Stimulated activated CD4-positive, alpha-beta T cell treated with anti-CD3 and anti-CD28 coated beads, Interleukin-1b, Interleukin-23, amount 100 ng/mL, for 4 hours (primary cell): ENCODE measurements at regions not wholly inside any gene's neighbourhood (a gene's known extent, or its start where the extent isn't known, plus 50 kb on each side); places are given as distances from the start of the nearest gene placed in this dataset.

Experiments used
- DNase-seq, 2 donors: peaks; one replicate each; pipeline ENCODE4 v3.0.0-alpha.2; 2020; ENCODE audit warnings: low read depth in 2 of 2

- DNase-seq = no peak
These were observed 118.8 kb upstream of the VIPR2 start for GRCh38 chr7:159263430-159263829.

GRCh38 chr7:159253657-159254056, 109.0 kb upstream of the VIPR2 start:
- DNase-seq = no peak

GRCh38 chr7:159250471-159250870, 105.8 kb upstream of the VIPR2 start:
- no peak for DNase-seq

GRCh38 chr7:159249671-159250070, 105.0 kb upstream of the VIPR2 start:
- no peak for DNase-seq

- DNase-seq = no peak
These were observed 103.2 kb upstream of the VIPR2 start for GRCh38 chr7:159247910-159248309.

GRCh38 chr7:159246702-159247480, 102.2 kb upstream of the VIPR2 start:
- DNase-seq = no peak

GRCh38 chr7:159240962-159241361, 96.3 kb upstream of the VIPR2 start:
- no peak for DNase-seq

GRCh38 chr7:159239028-159239427, 94.4 kb upstream of the VIPR2 start:
- DNase-seq = no peak

GRCh38 chr7:159238541-159238940, 93.9 kb upstream of the VIPR2 start:
- no peak for DNase-seq

GRCh38 chr7:159237022-159237653, 92.5 kb upstream of the VIPR2 start:
- no peak for DNase-seq

GRCh38 chr7:159231017-159231416, 86.3 kb upstream of the VIPR2 start:
- DNase-seq = no peak

- no peak for DNase-seq
These were observed 85.2 kb upstream of the VIPR2 start for GRCh38 chr7:159229683-159230475.

GRCh38 chr7:159227433-159227832, 82.8 kb upstream of the VIPR2 start:
- DNase-seq = no peak

GRCh38 chr7:159226011-159226702, 81.5 kb upstream of the VIPR2 start:
- DNase-seq = no peak

- DNase-seq = no peak
These were observed 73.9 kb upstream of the VIPR2 start for GRCh38 chr7:159218607-159219006.

GRCh38 chr7:159218170-159218569, 73.5 kb upstream of the VIPR2 start:
- DNase-seq = no peak

- no peak for DNase-seq
These were observed 70.4 kb upstream of the VIPR2 start for GRCh38 chr7:159215076-159215475.

- no peak for DNase-seq
These were observed 68.6 kb upstream of the VIPR2 start for GRCh38 chr7:159213253-159213652.

- DNase-seq = no peak
These were observed 67.6 kb upstream of the VIPR2 start for GRCh38 chr7:159212226-159212625.

- DNase-seq = no peak
These were observed 67.0 kb upstream of the VIPR2 start for GRCh38 chr7:159211540-159212182.

GRCh38 chr7:159210581-159211235, 66.0 kb upstream of the VIPR2 start:
- DNase-seq = no peak
